Hepatocyte (in vitro differentiated cells): ENCODE measurements at regions not wholly inside any gene's neighbourhood (a gene's known extent, or its start where the extent isn't known, plus 50 kb on each side); places are given as distances from the start of the nearest gene placed in this dataset.

ENCODE experiments used
- DNase-seq: peaks from one replicate; pipeline ENCODE4 v3.0.0-alpha.2; 2016; ENCODE audit warnings: low spot score
- H2AFZ ChIP-seq: fragments of 200-600 bp; sonication (generic); 2 replicates; pipeline ENCODE4 v1.6.0; 2016; ENCODE audit warnings: antibody characterized with exemption, mild to moderate bottlenecking
- H3K27ac ChIP-seq: fragments of 200-600 bp; sonication (generic); 2 replicates; pipeline ENCODE4 v1.5.1; 2016; ENCODE audit warnings: mild to moderate bottlenecking
- H3K27me3 ChIP-seq: fragments of 200-600 bp; sonication (generic); 2 replicates; pipeline ENCODE4 v1.6.1; 2016
- H3K36me3 ChIP-seq: fragments of 200-600 bp; sonication (generic); replicated peaks from 2 replicates; pipeline ENCODE4 v1.5.1; 2016; ENCODE audit warnings: low read depth; ENCODE audit not compliant: insufficient read depth
- H3K4me1 ChIP-seq: fragments of 200-600 bp; sonication (generic); 2 replicates; pipeline ENCODE4 v1.5.1; 2016; ENCODE audit warnings: mild to moderate bottlenecking, moderate library complexity; ENCODE audit not compliant: insufficient read depth
- H3K4me2 ChIP-seq: fragments of 200-600 bp; sonication (generic); 2 replicates; pipeline ENCODE4 v1.6.0; 2016
- H3K4me3 ChIP-seq: fragments of 200-600 bp; sonication (generic); 2 replicates; pipeline ENCODE4 v1.5.1; 2016; ENCODE audit warnings: mild to moderate bottlenecking
- H3K79me2 ChIP-seq: fragments of 200-600 bp; sonication (generic); 2 replicates; pipeline ENCODE4 v1.6.0; 2017; ENCODE audit warnings: mild to moderate bottlenecking
- H3K9me2 ChIP-seq: fragments of 200-600 bp; sonication (generic); replicated peaks from 2 replicates; pipeline ENCODE4 v1.6.0; 2017; ENCODE audit warnings: mild to moderate bottlenecking; ENCODE audit not compliant: insufficient read depth
- H3K9me3 ChIP-seq: fragments of 200-600 bp; sonication (generic); 2 replicates; pipeline ENCODE4 v1.5.1; 2016; ENCODE audit warnings: low read depth, mild to moderate bottlenecking
- H4K20me1 ChIP-seq: fragments of 200-600 bp; sonication (generic); 2 replicates; pipeline ENCODE4 v1.6.0; 2016; ENCODE audit warnings: mild to moderate bottlenecking; ENCODE audit not compliant: insufficient read depth, poor library complexity, severe bottlenecking
- EZH2 ChIP-seq: fragments of 200-600 bp; sonication (generic); IDR thresholded peaks from 2 replicates; pipeline ENCODE4 v1.6.1; 2016; ENCODE audit warnings: antibody characterized with exemption, mild to moderate bottlenecking, borderline replicate concordance
- EZH2phosphoT487 ChIP-seq: fragments of 200-600 bp; sonication (generic); IDR thresholded peaks from one replicate; pipeline ENCODE4 v1.6.1; 2018; ENCODE audit warnings: antibody characterized with exemption, mild to moderate bottlenecking, low read depth, moderate library complexity; ENCODE audit not compliant: unreplicated experiment, severe bottlenecking
- WGBS: methylation state at CpG from one replicate; pipeline ENCODE4 v1.1.6; 2016; ENCODE audit warnings: low lambda C conversion rate; ENCODE audit errors: missing lambda C conversion rate; 5-methylcytosine and 5-hydroxymethylcytosine counted together
- TF ChIP-seq, protein P1 (sequence below): fragments of 200-600 bp; sonication (generic); IDR thresholded peaks from 2 replicates; pipeline ENCODE4 v1.5.1; 2016; ENCODE audit warnings: antibody characterized with exemption, mild to moderate bottlenecking; ENCODE audit not compliant: poor library complexity

DNA sequence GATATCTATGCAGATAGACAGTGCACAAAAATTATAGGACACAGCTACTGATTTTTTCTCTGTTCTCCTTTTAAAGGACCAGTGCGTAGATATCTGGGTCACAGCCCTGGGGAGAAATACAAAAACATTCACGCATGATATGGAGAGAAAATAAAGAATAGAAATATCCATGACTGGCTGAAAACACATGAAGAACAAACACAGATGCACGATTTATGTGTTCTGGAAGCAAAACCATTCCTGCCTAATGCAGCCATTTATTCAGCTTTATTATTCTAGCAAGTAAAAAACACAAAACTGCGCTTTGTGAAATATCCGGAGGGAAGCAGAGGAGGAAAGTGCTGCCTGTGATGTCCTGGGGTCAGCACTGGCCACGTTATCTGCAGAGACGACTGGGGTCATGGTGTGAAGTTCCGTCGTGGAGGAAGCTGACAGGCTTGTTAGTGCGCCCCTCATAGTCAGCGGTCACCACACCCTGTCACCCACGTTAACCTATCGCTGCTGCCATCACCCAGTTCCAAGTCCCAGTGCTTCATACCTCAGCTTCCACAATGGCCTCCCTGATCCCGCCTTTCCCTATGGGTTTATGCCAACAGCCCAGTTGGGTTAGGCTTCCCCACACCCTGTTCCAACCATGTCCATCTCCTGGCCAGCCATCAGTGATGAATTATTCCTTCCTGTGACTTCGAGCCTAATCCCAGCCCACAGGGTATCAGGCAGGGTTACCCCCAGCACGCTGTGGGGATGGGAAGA is 86.6 kb upstream of the RPS6KA2 start:
- Histone ChIP-seq H3K27me3 (no peaks in the 10 kb centered on the region), H3K9me3 (no peaks in the 10 kb centered on the region), H3K9me2 (no peaks in the 10 kb centered on the region), H3K27ac (no peak overlapping the region), H3K4me1 (no peaks in the 10 kb centered on the region), H3K4me2 (no peak overlapping the region), H3K79me2 (no peaks in the 10 kb centered on the region), H2AFZ (no peak overlapping the region), H3K4me3 (no peak overlapping the region), H3K36me3 (no peaks in the 10 kb centered on the region), H4K20me1 (no peaks in the 10 kb centered on the region)
- TF ChIP-seq, protein P1, sequence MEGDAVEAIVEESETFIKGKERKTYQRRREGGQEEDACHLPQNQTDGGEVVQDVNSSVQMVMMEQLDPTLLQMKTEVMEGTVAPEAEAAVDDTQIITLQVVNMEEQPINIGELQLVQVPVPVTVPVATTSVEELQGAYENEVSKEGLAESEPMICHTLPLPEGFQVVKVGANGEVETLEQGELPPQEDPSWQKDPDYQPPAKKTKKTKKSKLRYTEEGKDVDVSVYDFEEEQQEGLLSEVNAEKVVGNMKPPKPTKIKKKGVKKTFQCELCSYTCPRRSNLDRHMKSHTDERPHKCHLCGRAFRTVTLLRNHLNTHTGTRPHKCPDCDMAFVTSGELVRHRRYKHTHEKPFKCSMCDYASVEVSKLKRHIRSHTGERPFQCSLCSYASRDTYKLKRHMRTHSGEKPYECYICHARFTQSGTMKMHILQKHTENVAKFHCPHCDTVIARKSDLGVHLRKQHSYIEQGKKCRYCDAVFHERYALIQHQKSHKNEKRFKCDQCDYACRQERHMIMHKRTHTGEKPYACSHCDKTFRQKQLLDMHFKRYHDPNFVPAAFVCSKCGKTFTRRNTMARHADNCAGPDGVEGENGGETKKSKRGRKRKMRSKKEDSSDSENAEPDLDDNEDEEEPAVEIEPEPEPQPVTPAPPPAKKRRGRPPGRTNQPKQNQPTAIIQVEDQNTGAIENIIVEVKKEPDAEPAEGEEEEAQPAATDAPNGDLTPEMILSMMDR, result no peak
- TF ChIP-seq EZH2phosphoT487, result no peak
- no peak for TF ChIP-seq EZH2
- no peak for DNase-seq
- 80% methylated on average over 16 of the region's 16 CpGs for WGBS

- TF ChIP-seq EZH2phosphoT487, result no peak
- TF ChIP-seq, protein P1, result no peak
- TF ChIP-seq EZH2, result no peak
- Histone ChIP-seq H3K4me2 (no peak overlapping the region), H3K9me3 (no peaks in the 10 kb centered on the region), H3K79me2 (no peaks in the 10 kb centered on the region), H2AFZ (no peak overlapping the region), H3K4me3 (no peak overlapping the region), H3K27me3 (no peaks in the 10 kb centered on the region), H3K36me3 (no peaks in the 10 kb centered on the region), H3K27ac (no peak overlapping the region), H3K4me1 (no peaks in the 10 kb centered on the region), H3K9me2 (no peaks in the 10 kb centered on the region), H4K20me1 (no peaks in the 10 kb centered on the region)
- no peak for DNase-seq
- 81% methylated on average over 21 of the region's 21 CpGs for WGBS
Measured at GRCh38 chr6:166712286-166713228, 85.5 kb upstream of the RPS6KA2 start.

DNA sequence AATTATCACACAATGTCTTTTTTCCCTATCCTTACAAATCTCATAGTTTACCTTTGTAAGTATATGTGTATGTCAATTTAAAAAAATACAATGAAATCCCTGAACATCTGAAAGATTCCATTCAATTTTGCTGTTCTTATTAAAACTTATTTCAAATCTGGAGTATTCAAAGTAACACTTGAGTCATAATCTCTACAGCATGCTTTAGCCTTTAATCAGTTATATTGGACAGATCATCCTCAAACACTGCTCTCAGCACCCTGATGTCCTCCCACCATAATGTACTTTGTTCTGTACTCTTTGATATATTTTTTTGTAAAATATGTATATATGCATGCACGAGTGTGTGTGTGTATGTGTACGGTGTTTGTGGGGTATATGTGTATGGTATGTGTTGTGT is 83.0 kb upstream of the RPS6KA2 start:
- Histone ChIP-seq H2AFZ (no peak overlapping the region), H3K9me3 (no peaks in the 10 kb centered on the region), H3K9me2 (no peaks in the 10 kb centered on the region), H3K36me3 (no peaks in the 10 kb centered on the region), H3K4me1 (no peaks in the 10 kb centered on the region), H4K20me1 (no peaks in the 10 kb centered on the region), H3K79me2 (no peaks in the 10 kb centered on the region), H3K27ac (no peak overlapping the region), H3K27me3 (no peaks in the 10 kb centered on the region), H3K4me2 (no peak overlapping the region), H3K4me3 (no peak overlapping the region)
- WGBS, result 100% methylated on average over 2 of the region's 2 CpGs
- TF ChIP-seq EZH2phosphoT487 (no peak), EZH2 (no peak)
- TF ChIP-seq, protein P1, result no peak
- no peak for DNase-seq
